KBM-7 (cell line): ENCODE measurements at regions not wholly inside any gene's neighbourhood (a gene's known extent, or its start where the extent isn't known, plus 50 kb on each side); places are given as distances from the start of the nearest gene placed in this dataset.

ENCODE experiments used
- DNase-seq: peaks from one replicate; pipeline ENCODE4 v3.0.0-alpha.2; 2015
- in situ Hi-C: fragments of 300-500 bp; cut with MboI; formaldehyde crosslinking; loops from 2 replicates; pipeline ENCODE4 v1.14.3; 2020; ENCODE audit warnings: low sequenced_read_pairs, low pct_unique_long_range_greater_than_20kb, mixed read lengths

DNA sequence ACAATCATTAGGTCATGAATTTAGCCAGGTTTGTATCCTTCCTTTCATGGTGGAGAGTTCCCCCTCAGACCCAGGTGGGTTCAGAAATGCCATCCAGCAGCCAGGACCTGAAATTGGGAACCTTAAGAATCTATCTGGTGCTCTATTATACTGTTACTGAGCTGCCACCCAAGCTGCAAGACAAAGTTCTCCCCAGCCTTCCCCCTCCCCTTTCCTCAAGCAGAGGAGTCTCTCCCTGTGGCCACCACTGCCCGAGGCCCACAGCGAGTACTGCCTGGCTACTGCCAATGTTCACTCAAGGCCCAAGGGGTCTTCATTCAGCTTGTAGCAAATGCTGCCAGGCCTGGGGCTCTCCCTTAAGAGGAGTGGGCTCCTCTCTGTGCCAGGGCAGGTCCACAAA, 133.8 kb downstream of the TMEM38B start:
- in situ Hi-C loops: no loop called here
- no peak for DNase-seq

DNA sequence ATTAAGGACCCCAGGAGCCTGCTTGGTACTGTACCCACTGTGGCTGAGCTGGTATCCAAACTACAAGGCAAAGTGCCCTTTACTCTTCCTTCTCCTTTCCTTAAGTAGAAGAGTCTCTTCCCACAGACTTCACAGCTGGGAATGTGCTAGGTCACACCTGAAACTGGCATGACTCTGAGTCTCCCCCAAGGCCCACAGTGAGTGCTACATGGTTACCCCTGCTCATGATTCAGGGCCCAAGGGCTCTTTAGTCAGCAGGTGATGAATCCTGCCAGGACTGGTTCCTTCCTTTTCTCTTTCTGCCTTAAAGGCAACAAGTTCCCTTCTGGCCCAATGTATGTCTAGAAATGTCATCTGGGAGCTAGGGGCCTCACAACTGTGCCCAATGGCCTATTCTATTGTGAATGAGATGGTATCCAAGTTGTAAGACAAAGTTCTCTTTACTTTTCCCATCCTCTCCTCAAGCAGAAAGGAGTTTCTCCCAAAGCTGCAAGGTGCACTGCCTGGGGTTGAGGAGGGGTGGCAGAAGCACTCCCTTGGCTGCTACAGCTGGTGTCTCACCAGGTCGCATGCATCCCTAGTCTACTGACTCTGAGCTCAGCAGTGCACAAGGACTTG, 134.4 kb downstream of the TMEM38B start:
- in situ Hi-C loops: no loop called here
- DNase-seq: no peak

DNA sequence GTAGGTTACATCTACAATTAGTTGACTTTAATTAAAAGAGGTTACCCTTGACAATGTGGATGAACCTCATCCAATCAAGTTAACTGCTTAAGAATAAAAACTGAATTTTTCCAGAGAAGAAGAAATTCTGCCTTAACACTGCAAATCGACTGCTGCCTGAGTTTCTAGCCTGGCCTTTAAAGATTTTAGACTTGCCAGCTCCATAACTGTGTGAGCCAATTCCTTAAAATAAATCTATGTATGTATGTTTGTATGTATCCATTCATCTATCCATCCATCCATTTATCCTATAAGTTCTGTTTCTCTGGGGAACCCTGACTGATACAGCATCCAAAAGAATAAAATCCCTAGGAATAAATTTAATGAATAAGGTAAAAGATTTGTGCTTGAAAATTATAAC, 136.1 kb downstream of the TMEM38B start:
- DNase-seq: no peak
- in situ Hi-C loops: no loop called here

DNA sequence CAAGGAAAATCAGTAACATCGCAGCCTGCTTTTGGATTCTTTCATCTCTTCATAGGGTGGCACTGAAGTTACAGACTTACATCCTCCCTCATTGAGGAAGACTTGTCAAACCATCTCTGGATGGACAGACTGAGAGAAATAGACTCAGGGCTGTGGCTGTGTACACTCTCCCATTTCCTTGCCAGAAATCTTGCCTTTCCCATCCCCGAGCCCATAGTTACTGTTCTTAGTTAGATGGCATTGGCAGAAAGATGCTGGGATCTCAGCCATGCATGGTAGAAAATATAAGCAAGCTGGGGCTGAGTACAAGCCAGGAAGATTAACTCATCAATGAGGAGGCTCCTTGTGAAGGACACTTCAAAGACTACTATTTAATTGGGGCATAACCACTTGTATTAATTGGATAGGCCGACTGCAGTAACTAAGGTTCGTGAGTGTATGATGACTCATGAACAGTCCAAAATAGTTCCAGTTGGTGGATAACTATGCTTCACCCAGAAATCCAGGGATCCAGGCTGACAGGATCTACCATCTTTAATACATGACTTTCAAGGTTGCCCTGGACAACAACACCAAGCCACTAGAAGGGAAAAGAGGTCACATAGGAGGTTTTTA, 137.9 kb downstream of the TMEM38B start:
- in situ Hi-C loops: no loop called here
- no peak for DNase-seq

DNA sequence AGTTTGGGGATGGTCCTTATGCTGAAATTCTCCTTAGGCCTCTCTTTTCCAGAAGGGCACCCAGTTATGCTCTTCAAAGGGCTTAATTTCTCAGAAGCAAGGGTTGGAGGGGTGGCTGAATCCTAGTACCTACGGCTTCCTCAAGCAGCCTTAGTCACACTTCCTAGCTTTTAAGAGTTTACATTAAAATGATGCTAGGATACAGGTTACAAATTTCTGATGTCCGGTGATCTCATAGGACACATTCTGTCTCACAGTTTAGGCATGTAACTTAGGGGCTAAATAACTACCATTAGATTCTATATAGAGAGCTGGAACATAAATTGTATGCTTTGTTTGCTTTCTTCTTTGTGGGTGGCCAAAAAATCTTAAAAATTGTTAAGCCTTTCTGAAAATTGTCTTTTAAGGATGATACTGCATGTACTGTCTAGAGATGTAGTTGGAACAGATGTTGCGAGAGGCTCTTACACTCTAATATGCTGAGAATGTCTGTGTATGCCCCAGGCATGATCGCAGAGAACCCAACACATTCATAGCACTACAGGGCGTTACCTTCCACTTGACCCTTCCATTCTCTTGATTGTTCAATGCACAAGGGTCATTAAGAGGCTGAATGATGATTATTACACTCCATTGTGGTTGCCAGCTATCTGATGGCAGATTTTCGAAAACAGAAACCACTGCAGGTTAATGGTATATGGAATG, 139.1 kb downstream of the TMEM38B start:
- DNase-seq: no peak
- in situ Hi-C loops: no loop called here

DNA sequence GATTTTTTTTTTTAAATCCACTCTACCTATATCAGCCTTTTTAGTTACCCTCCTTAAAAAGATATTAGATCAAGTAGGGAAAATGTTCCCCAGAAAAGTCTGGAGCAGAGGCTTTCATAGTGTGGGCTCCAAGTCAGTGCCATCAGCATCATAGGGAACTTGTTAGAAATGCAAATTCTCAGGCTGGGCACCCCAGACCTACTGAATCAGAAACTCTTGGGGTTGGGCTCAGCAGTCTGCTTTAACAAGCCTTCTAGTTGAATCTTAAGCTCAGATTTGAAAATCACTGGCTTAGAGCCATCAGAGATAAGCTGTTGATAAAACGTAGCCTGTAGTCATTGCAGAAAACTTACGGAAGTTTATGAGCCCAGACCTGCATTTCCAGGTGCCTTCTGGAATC, 140.1 kb downstream of the TMEM38B start:
- DNase-seq: no peak
- in situ Hi-C loops: no loop called here

DNA sequence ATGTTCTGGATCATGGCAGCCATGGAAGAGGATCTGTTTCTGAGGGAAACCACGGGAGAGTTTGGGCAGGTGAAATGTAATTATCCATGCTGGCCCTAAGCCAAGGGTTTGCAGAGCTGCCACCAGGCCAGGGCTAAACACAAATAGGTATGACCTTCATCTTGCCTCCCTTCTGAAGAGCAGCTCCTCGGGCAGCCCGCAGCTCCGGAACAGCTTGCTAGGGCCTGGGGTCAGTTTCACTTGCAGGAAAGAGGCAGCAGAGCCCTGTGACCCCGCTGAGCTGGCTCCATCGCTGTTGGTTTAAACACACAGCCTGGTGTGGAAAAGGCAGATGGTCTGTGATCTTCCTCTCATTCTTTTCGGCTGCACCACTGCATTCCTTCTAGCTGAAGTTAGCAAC, 141.4 kb downstream of the TMEM38B start:
- no peak for DNase-seq
- in situ Hi-C loops: no loop called here

GRCh38 chr9:105836936-105837660, 142.8 kb downstream of the TMEM38B start:
- no peak for DNase-seq
- in situ Hi-C loops: no loop called here

- in situ Hi-C loops: no loop called here
Observed at GRCh38 chr9:105841562-105841961, 147.2 kb downstream of the TMEM38B start.

DNA sequence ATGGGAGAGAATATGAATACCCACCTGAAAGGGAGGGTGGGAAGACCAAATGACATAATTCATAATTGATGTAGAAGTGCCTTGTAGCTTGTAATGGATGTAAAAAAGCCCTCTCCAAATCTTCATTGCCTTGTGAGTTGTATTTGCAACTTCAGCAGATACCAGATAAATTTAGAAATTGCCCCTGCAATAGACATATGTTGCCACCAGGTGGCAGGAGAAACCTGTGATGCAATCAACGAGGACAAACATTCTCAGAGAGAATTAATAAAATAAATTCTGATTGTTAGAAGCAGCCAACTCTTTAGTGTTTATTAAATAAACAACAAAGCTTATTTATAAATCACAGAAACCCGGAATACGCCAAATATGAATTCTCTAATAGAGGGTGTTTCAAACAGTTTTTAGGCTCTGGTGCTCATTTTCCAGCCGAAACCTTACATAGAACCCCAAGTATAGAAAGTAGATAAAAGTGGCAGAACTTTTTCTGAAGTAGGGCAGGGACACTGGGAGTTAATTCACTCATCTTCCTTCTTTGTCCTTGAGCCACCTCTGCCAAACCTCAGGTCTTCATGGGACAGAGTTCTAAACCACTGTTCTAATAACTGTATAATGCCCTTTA, 147.8 kb downstream of the TMEM38B start:
- in situ Hi-C loops: no loop called here
- DNase-seq: peak; percentile 64

More at GRCh38 chr9:105841562-105841961, 147.2 kb downstream of the TMEM38B start:
- DNase-seq: no peak

DNA sequence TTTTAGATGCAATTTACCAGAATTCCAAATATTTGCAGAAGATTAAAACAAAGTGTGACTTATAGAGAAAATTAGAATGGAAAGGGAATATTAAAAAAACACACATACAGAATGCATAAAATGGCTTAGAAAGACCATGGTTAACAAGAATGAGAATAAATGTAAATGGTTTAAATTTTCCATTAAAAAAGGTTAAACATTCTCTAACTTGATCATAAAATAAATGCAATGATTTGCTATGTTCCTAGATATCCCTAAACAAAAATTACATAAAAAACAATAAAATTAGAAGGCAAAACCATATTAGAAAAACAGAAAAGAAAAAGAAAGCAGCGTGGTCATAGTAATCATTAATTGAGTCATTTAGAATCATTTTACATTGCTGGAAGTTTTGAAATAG, 152.5 kb downstream of the TMEM38B start:
- in situ Hi-C loops: no loop called here
- DNase-seq: no peak

DNA sequence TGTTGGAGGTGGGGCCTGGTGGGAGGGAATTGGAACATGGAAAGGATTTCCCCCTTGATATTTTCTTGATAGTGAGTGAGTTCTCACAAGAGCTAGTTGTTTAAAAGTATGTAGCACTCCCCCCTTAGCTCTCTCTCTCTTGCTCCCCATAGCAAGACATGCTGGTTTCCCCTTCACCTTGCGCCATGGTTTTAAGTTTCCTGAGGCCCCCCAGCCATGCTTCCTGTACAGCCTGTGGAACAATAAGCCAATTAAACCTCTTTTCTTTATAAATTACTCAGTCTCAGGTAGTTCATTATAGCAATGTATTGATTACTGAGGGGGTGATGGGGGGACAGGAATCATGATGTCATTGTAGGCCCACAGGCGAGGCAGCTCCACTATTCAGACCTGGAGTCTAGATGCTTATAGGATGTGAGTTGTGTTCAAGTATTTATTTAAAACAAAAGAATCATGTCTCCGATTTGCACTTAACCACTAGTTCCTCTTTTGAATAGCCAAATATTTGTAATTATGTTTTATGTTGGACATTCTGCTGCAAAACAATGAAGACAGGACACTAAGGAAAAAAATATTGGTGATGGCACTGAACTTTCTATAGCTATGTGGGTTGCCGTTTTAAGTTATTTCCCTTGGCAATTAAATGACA, 156.6 kb downstream of the TMEM38B start:
- in situ Hi-C loops: no loop called here
- DNase-seq: peak; percentile 15

GRCh38 chr9:105854026-105854782, 159.9 kb downstream of the TMEM38B start:
- no peak for DNase-seq
- in situ Hi-C loops: no loop called here

DNA sequence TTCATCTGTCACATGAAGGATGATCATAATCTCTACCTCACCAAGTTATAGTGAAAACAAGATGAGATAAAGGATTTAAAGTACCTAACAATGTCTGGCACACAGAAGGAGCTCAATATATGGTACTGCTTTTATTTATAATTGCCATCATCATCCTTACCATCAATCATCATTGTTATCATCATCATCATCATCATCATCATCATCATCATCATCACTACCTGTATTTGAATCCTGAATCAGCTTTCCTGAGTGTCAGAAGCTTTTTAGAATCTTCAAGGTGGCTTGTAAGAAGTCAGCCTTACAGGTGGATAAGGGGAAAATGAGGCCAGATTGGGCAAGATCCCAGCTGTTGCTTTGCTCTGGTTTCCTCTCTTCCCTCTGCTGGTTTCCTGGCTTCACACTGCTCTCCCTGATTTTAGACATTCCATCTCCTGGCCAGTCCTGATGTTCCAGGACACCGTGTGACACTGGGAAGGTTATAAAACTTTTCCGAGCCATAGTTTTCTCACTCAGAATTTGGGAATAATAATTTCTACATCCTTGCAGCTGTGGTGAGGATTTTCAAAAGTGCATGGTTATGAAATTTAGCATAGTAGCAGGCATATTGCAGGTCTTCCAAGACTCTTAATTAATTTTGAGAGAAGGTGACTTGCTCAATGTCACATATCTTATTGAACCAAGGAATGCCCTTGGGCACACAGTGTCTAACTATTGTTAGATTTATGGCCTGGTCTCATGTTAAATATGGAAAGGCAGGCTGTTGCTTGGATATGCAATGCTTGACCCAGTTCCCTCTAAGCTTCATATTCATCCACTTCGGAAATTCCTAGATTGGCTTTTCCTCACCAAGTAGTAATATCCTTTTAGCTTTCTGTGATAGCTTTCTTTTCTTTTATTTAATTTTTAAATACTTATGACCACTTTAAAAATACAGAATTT, 160.7 kb downstream of the TMEM38B start:
- no peak for DNase-seq
- in situ Hi-C loops: no loop called here

GRCh38 chr9:105855987-105856386, 161.6 kb downstream of the TMEM38B start:
- no peak for DNase-seq
- in situ Hi-C loops: no loop called here

- in situ Hi-C loops: no loop called here
- no peak for DNase-seq
Observed at GRCh38 chr9:105858006-105858690, 163.8 kb downstream of the TMEM38B start.

DNA sequence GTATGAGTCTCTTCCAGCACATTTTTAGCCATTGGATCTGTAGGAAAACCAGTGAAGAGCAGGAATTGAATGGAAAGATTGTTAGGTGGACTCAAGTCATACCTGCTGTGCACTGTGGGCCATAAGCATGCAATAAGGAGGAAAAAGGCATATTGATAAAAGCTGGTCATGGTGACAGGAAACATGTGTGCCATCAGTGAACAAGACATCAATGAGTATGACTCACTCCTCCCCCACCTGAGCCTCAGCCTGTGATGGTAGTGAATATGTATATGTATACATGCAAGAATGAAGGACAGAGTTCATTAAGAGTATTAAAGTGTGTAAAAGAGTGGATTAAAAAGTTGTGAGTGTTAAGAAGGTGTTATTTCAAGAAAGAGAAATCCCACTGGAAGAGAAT, 164.5 kb downstream of the TMEM38B start:
- no peak for DNase-seq
- in situ Hi-C loops: no loop called here
